Ramos (cell line): ENCODE measurements at regions not wholly inside any gene's neighbourhood (a gene's known extent, or its start where the extent isn't known, plus 50 kb on each side); places are given as distances from the start of the nearest gene placed in this dataset.

Source experiments
- in situ Hi-C: fragments of 300-500 bp; cut with MboI; formaldehyde crosslinking; loops from one replicate; pipeline ENCODE4 v1.14.3; 2022; ENCODE audit warnings: low sequenced_read_pairs; ENCODE audit not compliant: unreplicated experiment

DNA sequence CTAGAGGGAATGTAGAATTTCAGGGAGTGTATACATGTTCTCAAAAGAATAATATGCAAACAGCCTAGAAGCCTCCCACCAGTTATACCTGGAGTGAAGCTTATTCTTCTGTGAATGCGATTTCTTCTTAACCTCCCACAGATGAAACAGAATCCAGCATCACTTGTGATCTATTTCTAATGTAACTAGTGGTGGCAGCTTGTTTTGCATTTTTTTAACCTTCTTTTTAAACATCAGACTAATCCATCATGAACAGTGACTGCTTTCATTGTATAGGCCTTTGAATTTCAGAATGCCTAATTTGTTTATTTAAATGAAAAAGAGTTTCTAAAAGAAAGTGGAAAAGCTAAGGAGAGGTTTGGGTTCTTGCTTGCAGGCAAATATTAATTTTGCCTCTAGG is 85.7 kb upstream of the EPHA4 start:
- in situ Hi-C loops: no loop called here

DNA sequence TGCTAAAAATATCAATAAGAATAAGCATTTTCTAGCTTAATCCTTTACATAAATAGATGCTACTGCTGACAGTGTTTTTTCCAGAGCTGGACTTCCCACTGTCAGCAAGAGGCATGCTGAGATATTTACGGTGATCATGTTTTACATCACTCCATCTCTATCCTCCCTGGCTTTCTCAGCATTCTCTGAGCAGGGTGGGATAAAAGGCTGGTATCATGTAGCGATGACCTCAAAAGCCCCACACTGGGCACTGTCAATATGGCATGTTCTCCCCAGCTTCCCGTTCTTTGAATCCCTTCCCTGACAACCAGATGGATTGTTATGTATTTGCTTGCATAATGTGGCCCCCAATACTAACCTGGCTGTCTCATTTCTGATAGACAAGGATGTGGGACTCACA is 83.2 kb upstream of the EPHA4 start:
- in situ Hi-C loops: no loop called here

DNA sequence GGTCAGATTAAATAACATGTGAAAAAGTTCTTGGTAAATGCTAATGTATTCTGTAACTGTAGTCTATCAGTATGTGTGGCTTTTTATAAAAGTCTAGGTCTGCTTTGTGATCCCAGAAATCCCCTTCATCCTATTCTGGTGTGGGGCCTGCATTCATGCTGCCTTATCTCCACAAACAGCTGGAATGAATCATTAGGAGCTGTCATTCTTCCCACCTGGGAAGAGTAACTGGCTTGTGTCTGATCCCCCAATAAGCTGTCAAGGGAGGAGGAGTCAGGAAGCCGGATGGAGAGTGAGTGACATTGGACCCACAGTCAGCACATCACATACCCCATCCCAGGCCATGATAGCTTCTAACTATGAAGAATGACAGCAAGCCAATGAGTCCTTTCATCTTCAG is 81.1 kb upstream of the EPHA4 start:
- in situ Hi-C loops: no loop called here

DNA sequence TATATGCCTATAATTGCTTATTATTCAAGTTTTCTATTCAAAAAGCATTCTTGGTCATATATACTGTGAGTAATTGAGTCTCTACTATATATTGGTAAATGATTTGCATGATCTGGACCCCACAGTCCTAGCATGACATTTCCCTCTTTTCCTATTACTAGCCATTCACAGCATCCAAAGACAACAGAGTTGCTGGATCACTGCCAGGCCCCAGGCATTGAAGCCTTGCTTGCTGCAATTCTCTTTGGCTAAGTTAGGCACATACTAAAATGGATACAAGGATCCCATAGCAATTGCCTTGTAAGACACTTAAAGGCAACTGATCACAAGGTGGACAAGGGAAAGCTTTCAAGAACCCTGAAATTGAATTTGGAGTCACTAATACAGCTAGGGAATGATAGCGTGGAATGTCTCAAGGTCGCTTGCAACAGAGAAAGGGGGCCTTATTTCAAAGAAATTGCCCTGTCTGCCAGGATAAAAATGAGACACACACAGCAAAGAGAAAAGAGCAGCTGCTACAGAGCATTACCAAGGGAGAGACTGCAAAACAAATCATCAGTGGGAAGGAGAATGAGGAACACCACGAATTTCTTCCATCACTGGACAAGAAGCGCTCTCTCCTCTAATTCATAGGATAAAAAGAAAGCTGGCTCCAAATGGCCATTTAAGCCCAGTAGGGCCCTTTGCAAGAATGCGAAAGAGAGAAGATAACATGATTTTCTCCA is 77.1 kb upstream of the EPHA4 start:
- in situ Hi-C loops: no loop called here

DNA sequence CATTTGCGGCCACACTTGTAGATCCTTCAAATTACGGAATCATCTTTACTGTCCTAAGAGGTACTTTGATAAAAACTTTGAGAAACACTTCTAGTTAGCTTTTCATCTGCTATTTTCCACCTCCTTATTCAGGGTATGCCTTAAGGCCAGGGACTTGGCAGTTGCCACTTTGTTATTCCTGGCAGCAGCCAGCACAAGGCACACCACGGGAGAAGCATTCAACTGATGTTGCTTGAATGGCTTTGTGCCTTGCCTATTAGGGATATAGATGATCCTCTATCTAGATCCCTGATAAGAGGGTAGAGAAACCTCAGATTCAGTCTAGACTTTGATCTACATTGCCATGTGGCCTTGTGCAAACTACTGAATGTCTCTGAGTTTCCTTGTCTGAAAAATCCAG is 70.3 kb upstream of the EPHA4 start:
- in situ Hi-C loops: no loop called here

DNA sequence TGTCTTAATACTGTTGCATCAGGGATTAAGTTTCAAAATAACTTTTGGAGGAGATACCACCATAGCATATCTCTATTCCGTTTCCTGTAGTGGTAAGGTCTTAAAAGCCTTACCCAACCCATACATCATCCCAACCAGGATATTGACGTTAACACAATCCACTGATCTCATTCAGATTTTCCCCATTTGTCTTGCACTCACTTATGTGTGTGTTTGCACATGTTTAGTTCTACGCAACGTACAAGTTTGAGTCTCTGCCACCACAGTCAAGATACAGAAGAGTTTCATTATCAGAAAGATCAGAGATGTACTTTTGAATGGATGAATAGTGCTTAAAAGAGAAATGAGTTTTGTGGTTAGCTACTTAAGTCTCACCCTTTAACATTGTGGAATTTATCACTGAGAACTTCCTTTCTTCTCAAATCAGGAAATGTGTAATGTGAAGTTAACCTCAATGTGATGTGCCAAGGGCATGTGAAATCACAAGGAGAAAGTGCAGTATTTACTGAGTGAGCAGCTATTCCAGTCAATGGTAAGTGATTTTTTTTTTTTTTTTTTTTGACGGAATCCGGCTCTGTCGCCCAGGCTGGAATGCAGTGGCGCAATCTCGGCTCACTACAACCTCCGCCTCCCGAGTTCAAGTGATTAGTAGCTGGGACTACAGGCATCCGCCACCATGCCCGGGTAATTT is 69.2 kb upstream of the EPHA4 start:
- in situ Hi-C loops: no loop called here

DNA sequence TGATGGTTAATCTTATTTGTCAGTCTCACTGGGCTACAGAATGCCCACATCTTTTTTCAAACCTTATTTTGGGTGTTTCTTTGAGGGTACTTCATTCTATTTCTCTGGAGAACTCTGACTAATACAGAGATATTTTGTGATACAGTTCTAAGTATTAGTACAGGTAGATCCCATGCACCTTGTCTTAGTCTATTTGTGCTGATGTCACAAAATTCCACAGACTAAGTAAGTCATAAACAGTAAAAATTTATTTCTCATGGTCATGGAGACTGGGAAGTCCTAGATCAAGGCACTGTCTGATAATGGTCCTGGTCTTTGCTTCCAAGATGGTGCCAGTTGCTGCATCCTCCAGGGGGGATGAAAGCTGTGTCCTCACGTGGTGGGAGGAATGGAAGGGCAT is 68.6 kb upstream of the EPHA4 start:
- in situ Hi-C loops: no loop called here

DNA sequence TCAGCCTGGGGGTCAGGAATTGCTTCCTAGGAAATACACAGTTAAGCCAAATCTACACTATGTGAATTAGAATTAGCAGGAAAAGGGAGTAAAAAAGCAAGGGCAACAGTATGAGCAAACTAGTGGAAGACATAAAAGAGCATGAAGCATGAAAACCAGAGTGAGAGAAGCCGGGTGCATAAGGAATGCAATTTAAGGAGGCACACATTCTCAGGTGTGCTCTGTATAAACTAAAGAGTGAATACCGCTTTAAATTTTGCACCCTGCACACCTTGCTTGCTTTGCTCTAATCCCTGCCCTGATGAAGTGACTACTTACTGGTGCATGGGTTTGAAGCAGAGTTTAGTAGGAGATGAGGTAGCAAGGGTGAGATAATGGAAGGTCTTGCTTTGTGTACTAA is 65.7 kb upstream of the EPHA4 start:
- in situ Hi-C loops: no loop called here

DNA sequence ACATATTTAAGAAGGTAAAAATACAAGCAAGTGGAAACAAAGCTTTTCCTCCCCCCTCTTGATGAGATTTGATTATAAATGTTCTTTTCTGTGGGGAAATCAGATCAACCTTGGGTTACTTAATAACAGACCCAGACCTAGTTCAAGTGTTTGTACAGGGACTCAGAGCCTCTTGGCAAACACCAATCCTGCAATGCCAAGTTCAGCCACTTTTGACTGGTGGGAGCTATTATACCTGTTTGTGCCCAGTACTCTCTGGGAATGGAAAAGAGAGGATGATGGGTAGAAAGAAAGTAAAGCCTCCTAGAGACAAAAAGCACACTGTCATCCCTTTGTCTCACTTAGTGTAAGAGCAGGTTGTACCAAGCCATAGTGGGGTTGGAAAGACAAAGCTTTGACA is 63.8 kb upstream of the EPHA4 start:
- in situ Hi-C loops: no loop called here

DNA sequence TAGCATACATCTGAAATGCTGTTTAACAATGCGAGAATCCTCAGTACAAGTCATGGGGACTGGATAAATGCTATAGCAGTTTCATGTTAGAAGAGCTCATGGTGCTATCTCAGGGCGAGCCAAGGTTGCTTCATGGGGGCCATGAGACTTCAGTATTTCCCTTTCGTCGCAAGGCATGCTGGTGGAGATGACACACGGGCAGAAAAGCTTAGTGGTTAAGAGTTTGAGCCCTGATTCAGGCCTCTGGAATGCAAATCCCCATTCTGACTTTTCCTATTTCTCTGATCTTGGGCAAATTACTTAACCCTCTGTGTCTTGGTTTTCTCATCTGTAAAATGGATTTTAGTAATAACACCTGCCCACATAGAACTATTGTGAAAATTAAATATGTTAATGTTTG is 57.4 kb upstream of the EPHA4 start:
- in situ Hi-C loops: no loop called here

DNA sequence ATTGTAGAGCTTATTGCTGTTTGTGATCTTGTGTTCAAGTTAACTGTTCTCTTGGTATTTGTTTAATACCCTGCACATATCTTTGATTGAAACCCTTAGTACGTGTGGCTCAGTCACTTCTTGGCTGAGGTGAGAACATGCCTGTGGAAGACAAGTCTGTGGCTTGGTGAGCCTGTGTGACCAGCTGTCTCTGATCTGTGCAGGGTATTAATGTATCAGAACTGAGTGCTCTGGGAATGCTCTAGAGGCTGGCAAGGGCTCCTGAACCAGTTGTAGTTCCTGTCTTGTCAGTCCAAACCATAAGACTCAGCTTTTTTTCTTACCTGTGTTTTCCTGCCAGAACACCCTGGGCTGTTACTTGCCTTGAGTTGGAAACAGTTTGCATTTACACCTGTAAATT is 52.4 kb upstream of the EPHA4 start:
- in situ Hi-C loops: no loop called here
